ENCODE measurements at regions not wholly inside any gene's neighbourhood (a gene's known extent, or its start where the extent isn't known, plus 50 kb on each side); places are given as distances from the start of the nearest gene placed in this dataset.

DNA sequence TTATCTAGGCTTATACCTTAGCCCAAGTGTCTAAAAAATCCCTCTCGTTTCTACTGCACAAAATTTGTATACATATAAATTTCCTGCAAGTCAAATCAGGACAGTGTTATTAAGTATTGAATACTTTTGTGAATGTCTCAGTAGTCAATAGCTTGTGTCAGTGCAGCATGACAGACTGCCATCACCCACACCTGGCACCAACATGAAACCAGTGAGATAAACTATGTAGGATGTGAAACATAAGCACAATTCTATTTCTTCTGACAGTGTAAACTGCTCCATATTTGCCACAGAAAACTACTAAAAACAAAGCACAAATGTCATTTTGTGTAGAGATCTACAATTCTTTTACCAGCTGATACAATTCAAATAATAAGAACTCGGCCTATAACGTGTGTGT lies 542.1 kb upstream of the LUZP2 start:
- no peak for DNase-seq

DNA sequence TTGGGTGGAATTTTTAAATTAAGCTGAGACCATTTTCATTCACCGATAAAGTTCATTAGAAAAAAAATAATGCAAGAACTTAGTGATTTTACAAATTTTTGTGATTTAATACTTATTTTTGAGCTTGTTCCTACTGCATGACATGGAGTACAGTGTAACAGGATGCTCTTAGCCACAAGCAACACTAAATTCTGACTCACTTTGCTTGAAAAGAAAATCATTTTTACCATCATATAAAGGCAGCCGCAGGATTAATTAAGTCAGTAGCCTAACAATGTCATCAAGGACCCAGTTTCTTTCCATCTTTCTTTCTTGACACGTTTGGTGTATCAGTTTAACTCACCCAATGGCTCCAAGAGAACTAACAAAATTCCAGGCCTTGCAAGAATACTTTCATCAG lies 540.3 kb upstream of the LUZP2 start:
- no peak for DNase-seq

DNA sequence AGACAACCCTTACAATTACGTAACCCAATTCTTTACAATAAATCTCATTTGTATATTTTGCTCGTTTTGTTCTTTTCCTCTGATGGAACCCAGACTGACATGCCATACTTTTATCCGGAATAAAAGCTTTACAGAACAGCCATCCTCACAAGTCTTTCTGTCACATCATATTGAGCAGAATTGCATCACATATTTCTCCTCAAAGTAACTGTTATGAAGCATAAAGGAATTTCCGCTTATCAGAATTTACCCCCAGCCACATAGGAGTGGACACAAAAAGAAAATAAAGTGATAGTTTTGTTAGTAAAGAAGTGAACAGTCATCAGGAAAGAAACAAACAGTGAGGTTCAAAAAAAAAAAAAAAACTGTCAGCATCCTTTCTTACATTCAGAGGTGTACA lies 539.5 kb upstream of the LUZP2 start:
- DNase-seq, result no peak

DNA sequence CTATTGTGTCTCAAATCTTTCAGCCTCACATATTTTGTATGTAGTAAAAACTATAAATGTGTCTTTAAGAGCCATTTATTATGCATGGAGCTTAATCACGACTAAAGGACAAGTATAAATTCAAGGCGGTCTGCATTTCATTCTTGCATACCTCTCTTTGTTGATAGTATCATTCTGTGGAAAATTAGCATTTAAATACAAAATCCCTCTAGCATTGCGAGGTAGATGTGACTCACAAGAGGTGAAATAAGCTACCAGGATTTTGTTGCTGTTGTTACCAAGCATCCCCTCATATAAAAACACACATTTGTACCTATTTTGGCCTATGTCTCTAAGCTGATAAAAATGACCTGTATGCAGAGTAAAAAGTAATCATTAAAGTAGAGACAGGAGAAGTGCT lies 537.4 kb upstream of the LUZP2 start:
- no peak for DNase-seq

DNA sequence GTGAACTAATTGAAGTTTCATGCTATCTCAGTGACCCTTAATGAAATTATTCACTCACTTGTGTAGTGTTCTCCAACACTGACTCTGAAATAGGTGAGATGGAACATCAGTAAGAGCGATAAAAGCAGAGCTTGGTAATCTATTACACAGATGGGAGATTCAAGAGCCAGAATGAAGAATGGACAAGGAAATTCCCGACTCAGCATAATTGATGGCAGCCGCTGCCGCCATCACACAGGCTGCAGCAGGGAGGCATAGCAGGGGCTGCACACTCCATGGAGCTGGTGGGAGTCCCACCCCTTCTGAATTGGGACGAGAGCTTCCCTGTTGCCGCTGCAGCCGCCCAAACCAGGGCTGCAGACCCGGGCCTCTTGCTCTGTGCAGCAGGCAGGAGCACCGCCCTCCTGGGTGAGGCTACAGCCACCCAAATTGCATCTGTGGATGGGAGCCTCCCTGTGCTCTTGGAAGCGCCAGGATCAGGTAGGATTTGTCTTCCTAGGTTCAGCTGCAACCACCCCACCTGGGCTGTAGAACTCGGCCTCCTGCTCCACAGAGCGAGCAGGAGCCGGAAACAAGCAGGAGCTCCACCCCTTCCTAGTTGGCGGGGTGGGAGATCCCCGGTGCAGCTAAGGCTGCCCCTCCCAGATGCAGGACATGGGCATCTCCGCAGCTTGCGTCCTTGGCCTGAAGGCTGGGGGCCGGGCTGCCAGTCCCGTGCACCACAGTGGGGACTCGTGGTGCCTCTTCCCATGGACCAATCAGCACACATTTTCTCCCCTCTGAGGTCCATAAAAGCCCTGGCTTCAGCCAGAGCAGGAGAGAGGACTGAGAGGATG lies 535.1 kb upstream of the LUZP2 start:
- DNase-seq, result no peak

DNA sequence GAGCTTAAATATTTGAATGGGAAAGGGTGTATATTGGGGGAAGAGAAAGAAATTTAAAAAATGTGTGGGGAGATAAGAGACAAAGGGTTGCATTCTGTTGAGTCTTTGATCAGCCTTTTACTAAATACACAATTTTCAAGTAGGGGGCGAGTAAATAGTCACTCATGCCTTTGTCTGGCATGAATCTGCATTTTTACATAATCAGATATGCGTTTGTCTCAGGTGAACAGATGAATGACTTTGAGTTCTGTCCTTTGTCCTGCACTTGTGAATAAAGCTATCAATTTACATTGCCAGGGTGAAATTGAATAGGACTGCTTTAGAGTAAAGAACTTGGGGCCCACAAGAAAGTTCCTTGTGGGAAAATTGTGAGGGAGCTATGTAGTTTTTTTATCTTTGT lies 523.6 kb upstream of the LUZP2 start:
- no peak for DNase-seq

DNA sequence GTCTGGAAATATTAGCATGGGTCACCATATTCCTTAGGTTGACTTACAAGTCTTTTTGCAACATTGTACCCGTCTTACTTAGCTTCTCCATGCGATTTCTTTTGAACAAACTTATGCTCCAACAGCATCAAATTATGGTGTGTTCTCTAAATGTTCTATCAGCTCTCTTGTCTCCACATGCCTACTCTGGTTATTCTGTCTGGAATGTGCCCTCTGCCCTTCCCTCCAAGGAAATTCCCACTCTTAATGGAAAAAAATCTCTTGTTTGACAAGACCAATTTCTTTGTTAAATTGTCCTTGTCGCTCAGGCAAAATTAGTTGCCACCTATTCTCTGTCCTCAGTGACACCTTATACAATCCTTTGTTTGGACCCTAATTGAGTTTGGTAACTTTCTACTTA lies 522.8 kb upstream of the LUZP2 start:
- DNase-seq, result no peak

DNA sequence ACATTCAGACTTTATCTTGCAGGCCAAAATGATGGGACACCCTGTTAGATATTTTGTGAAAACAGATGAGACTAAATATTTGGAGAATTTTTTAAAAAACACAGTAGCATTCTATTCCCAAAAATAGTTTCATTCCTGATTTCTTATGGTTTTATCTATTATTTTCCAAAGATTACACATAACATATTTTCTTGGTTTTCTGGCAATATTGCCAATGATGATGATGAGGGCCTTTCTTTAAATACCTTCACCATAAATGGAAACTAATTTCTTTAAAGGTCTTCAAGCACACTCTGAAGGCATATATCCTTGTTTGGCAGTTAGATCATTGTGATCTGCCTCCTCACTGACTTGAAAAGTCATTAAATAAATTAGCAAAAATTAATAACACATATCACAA lies 522.3 kb upstream of the LUZP2 start:
- no peak for DNase-seq

DNA sequence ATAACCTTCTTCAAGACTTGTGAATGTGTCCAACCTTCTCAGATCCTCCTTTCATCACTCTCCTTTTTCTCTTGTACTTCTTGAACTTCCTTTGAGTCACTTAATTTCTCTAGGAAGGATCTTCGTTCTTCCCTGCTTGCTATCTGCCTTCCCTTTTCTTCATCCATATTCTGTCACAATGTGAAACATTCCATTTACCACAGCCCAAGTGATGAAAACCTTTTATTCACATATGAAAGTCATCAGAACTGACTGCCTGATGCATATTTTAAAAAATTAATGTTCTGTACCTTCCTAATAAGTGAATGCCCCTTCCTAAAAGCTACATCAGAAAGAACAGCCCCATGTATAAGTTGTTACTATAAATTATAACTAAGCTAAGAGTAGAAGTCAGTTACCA lies 520.4 kb upstream of the LUZP2 start:
- no peak for DNase-seq

DNA sequence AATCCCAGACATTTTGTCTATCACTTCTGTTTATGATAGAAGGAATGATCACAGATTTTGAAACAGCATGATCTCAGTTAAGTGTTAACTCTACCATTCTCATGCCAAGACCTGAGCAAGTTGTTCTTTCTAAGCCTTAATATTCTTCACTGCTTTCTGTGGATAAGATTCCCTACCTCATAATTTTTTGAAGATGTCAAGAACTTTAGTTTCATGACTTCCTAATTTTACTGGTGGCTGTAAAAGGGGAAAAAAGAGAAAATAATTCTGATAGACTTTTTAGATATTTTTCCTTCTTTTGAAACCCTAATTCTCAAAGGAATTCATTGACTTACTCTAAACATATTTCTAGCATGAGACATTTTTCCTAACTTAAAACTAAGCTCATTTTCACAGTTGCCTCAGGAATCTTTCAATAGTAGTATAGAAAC lies 520.0 kb upstream of the LUZP2 start:
- DNase-seq, result no peak

DNA sequence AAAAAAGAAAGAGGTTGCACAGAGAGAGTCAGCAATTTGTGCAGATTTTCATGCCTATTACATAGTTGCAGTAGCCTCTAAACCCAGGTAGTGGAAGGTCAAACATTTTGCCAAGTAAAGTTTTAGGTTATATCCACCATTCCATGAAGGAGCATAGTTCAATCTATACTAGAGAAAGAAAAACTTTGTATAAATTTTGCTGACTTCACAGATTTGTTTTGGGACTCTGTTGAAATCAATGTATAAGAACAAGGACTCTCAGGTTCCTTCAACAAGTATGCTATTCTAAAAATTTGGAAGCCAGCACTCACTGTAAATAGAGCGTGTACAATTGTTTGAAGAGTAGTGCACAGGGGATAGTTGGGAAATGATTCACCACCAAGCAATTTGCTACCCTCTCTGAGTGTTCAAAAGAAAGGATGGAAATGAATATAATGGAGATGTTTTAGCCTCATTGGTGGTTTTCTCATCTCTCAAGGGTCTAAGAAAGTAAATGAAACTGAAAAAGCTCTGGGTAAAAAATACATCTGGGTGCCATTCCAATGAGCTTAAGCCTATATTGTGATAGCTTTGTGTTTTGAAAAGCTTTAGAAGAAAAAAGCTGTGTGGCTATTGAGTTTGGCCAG lies 508.4 kb upstream of the LUZP2 start:
- DNase-seq, result no peak

DNA sequence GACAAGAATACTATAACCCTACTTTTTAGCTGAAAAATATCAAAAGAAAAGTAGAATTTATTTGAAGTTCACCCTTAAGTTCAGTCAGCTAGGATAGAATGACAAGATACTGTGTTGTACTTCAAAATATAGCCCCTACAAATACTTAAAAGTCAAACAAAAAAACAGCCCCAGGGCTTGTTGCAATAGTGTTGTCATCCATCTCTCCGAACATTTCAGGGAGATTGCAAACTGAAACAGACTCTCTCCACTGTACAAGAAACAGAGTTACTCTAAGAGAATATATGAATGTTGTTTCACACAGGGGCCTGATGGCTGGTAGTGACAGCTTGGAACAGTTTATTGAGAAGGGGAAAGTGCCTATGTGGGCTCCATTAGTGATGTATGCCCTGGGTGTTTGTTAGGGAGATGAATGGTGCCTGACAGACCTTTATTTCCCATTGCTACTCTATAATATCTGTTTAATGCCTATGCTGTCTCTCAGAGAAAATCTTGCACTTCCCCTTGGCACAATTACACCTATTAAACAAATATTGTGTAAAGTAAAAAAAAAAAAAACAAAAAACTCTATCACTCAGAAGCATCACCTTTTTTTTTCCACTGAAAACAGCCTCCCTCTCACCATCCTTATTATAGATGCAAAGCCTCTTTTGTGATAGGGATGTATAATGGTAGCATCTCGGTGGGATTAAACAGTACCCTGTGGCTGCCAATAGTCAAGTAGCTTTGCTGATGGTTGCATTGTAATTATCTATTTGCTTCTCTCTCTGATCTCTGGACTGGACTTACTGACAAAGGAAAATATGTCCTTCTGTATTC lies 506.3 kb upstream of the LUZP2 start:
- no peak for DNase-seq

DNA sequence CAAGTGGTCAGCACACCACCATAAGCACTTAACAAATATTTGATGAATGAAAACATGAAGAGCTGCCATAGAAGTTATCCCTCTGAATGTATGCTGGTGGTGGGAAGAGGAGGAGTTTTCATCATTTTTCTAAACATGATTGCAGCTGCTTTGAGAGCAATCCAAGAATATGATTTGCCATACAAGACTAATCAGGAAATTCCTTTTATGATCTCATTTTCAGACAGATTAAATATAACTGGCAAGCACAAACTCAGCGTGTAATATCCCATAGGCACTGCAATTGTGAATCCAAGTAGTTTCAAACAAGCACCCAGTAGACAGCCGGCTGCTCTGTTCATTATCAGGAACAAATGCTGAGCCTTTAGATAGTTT lies 505.7 kb upstream of the LUZP2 start:
- DNase-seq, result no peak

DNA sequence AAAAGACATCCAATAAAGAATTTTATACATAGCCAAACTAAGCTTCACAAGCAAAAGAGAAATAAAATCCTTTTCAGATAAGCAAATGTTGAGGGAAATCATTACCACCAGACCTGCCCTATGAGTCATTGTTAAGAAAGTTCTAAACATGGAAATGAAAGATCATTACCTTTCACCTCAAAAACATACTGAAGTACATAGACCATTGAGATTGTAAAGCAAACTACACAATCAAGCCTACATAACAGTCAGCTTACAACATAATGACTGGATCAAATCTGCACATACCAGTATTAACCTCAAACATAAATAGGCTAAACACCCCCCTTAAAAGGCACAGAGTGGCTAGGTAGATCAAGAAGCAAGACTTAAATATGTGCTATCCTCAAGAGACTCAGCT lies 501.0 kb upstream of the LUZP2 start:
- no peak for DNase-seq

DNA sequence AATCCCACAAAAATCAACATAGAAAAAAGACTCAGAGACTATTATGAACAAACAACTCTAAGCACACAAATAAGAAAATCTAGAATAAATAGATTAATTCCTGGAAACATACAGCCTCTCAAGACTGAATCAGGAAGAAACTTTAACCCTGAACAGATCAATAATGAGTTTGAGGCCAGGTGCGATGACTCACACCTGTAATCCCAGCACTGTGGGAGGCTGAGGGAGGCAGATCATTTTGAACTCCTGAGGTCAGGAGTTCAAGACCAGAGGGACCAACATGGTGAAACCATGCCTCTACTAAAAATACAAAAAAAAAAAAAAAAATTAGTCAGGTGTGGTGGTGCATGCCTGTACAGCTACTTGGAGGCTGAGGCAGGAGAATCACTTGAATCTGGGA lies 499.5 kb upstream of the LUZP2 start:
- no peak for DNase-seq

DNA sequence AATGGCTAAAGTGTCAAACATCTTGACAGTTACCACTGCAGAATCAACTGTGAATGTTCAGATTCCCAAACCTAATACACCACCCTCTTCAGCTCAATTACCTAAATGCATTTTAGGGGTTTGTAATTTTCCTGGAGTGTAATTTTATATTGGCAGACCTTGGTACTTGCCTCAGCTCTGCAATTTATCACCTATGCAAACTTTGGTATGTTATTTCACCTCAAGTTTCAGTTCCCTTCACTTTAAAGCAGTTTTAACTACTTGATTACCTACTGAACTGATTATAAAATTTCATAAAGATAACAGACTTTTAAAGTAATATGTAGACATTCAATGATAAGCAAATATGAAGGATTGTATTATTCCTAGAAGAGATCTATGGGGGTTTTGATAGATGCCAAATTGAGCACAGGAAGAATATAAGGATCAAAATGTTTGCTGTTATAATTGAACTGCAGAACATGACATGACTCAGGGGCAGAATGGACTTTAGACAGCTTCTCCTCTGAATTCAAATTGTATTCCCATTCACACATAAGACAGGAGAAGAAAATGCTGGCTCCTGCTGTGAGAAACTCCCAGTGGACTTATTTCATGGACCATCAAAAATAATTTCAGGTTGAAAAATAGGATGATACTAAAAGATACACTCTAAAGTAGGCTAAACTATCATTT lies 491.5 kb upstream of the LUZP2 start:
- DNase-seq, result no peak

DNA sequence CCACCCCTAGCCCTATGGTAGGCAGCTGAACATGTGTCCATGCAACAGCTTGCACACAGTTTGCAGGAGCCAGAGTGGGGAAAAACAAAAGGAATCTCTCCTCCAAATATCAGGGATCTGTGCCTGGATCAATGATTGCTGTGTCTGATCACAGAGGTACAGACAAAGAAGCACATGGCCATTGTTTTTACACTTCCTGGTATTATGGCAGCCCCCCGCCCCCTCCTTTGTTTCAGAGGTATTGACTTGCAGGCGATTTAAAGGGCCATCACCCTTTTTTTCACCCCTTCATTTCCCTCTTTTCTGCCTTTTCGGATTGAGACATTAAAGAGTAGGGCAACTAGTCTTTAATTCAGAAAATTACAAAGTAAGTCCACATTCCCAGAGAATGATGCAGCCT lies 453.0 kb upstream of the LUZP2 start:
- DNase-seq, result no peak

DNA sequence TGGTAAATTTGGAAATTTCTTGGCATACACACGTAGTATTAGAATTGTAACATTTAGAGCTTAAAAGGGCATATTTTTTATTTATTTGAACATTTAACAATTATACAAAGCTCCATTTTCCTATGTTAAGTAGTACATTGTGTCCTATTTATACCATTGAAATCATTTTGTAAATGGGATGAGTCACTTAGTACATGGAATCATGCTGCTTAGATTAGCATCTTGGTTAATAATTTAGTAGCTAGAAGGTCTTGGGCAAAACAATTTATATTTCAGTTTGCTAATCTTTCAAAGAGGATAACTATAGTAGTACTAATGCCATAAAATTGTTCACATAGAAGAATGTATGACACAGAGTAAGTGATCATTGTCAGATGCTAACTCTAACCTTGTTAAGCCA lies 450.1 kb upstream of the LUZP2 start:
- no peak for DNase-seq

DNA sequence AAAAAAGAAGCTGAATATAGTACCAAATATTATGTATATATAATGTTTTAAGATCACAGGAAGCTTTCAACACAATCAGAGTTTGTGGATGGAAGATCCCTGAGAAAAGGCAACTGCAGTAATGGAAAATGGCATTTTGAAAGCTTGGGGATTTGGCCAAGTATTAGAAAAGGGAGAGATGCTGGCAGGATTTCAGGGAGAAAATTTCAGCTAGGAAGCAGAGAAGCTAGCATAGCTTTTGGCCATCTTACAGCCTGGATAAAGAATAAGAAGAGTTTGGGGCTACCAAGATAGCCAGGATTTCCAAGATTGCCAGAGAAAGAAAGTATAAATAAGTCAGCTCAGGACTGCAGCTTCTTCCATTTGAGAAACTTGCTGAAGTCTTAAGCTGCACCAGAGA lies 440.8 kb upstream of the LUZP2 start:
- DNase-seq, result no peak

DNA sequence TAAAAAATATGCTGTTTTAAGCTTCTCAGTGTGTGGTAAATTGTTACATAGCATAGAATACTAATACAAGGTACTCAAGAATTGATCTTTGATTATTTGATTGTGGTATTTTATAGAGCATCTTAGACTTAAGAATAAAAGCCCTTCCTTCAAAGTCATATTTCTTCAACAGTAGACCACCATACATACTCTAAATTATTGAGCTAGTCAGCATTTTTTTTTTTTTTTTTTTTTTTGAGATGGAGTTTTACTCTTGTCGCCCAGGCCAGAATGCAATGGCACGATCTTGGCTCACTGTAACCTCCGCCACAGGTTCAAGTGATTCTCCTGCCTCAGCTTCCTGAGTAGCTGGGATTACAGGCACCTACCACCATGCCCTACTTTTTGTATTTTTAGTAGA lies 436.7 kb upstream of the LUZP2 start:
- no peak for DNase-seq

DNA sequence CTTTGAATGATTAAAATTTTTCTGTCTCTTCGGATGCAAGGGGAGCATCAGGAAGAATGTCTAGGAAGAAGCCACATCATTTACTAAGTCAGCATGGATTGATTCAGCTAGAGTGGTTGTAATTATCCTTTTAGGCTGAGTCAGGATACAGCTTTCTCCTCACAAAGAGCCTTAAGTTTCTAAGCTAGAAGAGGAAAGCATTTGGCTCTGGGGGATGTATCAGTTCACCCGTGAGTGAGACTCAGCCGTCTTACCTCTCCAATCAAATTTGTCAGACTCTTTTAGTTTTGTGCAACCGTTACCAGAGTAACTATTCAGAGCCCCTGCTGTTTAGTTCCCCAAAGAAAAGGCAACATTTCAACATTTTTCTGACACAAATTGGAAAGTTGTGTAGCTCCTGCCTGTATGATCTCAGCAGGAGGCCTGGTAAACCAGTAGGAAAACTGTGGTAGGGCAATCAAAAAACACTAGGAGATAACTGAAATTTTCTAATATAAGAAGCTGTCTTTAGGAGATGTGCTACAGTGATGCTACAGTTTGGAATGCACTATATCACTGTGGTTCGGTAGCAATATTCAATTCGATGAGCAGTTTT lies 432.4 kb upstream of the LUZP2 start:
- DNase-seq, result no peak

DNA sequence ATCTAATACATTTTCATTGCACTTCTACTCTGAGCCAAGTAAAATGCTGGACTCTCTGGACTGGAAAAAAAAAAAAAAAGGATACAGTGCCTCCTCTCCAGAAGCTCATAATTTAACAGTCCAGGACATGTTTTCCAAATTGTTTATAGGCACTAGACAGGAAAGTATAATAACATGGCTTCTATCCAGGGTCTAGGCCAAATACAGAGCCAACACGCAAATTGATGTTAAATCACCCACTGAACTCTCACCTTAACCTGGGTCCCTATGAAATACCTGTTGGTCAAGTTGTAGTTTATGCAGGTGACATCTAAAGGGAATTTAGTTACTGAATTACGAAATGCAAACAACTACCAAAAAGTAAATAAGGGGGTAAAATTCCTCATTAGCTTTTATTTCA lies 428.7 kb upstream of the LUZP2 start:
- no peak for DNase-seq

All from left kidney (tissue), 1 donor.